ENCODE measurements at regions not wholly inside any gene's neighbourhood (a gene's known extent, or its start where the extent isn't known, plus 50 kb on each side); places are given as distances from the start of the nearest gene placed in this dataset.

DNA sequence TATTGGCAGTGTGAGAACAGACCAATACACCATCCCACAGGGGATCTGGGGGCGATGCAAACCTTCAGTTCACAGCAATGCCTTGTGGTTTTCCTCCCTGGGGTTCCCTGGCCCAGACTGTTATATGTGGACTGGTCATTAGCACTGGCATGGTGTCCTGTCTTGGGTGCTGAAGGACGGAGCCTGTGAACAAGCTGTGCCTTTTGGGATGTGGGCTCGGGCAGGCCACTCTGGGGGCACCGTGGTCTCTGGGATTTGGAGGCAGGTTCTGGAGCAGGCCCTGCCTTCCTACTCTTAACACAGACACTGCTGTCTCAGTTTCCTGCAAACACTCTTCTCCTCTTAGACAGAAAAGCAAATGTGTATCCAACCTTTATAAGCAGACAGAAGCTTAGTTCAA is 93.0 kb upstream of the ADRA2C start:
- no peaks in the 10 kb centered on the region for H3K36me3 ChIP-seq (ENCODE audit: low read length)
- no peak overlapping the region for H3K4me2 ChIP-seq (ENCODE audit: low read depth, low read length, poor library complexity, severe bottlenecking)
- no peak overlapping the region for H2AFZ ChIP-seq (ENCODE audit: low read depth, low read length, severe bottlenecking)
- H3F3A ChIP-seq (ENCODE audit: insufficient read depth), result no peaks in the 10 kb centered on the region
- H3K9ac ChIP-seq (ENCODE audit: low read length), result no peak overlapping the region
- H4K20me1 ChIP-seq (ENCODE audit: low read depth, low read length), result no peaks in the 10 kb centered on the region
- H3K9me3 ChIP-seq (ENCODE audit: insufficient read depth, low read length), result no peaks in the 10 kb centered on the region; the same call in 1 of the 2 replicates
- H3K9me2 ChIP-seq (replicated peaks; ENCODE audit: insufficient read depth, low read length), result no peaks in the 10 kb centered on the region
- H3K79me2 ChIP-seq (ENCODE audit: insufficient read depth, low read length), result no peaks in the 10 kb centered on the region
- H3K27ac ChIP-seq (ENCODE audit: low read depth, low read length), result no peak overlapping the region
- TF ChIP-seq, protein P1, sequence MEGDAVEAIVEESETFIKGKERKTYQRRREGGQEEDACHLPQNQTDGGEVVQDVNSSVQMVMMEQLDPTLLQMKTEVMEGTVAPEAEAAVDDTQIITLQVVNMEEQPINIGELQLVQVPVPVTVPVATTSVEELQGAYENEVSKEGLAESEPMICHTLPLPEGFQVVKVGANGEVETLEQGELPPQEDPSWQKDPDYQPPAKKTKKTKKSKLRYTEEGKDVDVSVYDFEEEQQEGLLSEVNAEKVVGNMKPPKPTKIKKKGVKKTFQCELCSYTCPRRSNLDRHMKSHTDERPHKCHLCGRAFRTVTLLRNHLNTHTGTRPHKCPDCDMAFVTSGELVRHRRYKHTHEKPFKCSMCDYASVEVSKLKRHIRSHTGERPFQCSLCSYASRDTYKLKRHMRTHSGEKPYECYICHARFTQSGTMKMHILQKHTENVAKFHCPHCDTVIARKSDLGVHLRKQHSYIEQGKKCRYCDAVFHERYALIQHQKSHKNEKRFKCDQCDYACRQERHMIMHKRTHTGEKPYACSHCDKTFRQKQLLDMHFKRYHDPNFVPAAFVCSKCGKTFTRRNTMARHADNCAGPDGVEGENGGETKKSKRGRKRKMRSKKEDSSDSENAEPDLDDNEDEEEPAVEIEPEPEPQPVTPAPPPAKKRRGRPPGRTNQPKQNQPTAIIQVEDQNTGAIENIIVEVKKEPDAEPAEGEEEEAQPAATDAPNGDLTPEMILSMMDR (IDR thresholded peaks at IDR 0.05; ENCODE audit: insufficient read depth, low read length, poor library complexity, severe bottlenecking), result no peak
- TF ChIP-seq EZH2phosphoT487 (conservative IDR thresholded peaks at IDR 0.05; ENCODE audit: low read length), result no peak
- no peak overlapping the region for H3K4me3 ChIP-seq (ENCODE audit: insufficient read depth, low read length, poor library complexity, severe bottlenecking)
- H3K27me3 ChIP-seq (ENCODE audit: low read length), result no peaks in the 10 kb centered on the region; the same call in 1 of the 2 replicates

DNA sequence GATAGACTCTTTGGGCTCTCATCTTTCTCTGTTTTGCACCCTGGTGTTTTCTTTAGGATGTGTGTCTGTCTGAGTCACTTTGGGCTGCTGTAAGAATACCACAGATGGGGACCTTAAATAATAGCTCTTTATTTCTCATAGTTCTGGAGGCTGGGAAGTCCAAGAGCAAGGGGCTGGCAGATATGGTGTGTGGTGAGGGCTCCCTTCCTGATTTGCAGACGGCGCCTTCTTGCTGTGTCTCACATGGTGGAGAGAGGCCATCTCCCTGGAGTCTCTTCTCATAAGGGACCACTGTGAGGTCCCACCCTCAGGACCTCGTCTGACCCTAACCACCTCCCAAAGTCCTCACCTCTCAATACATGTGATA is 93.7 kb upstream of the ADRA2C start:
- H3K27ac ChIP-seq (ENCODE audit: low read depth, low read length), result no peak overlapping the region
- H3K36me3 ChIP-seq (ENCODE audit: low read length), result no peaks in the 10 kb centered on the region
- H3K27me3 ChIP-seq (ENCODE audit: low read length), result no peaks in the 10 kb centered on the region; the same call in 1 of the 2 replicates
- H3K9me2 ChIP-seq (replicated peaks; ENCODE audit: insufficient read depth, low read length), result no peaks in the 10 kb centered on the region
- H2AFZ ChIP-seq (ENCODE audit: low read depth, low read length, severe bottlenecking), result no peak overlapping the region
- H3K4me2 ChIP-seq (ENCODE audit: low read depth, low read length, poor library complexity, severe bottlenecking), result no peak overlapping the region
- H3K79me2 ChIP-seq (ENCODE audit: insufficient read depth, low read length), result no peaks in the 10 kb centered on the region
- H3F3A ChIP-seq (ENCODE audit: insufficient read depth), result no peaks in the 10 kb centered on the region
- no peak overlapping the region for H3K4me3 ChIP-seq (ENCODE audit: insufficient read depth, low read length, poor library complexity, severe bottlenecking)
- no peak for TF ChIP-seq EZH2phosphoT487 (conservative IDR thresholded peaks at IDR 0.05; ENCODE audit: low read length)
- TF ChIP-seq, protein P1 (IDR thresholded peaks at IDR 0.05; ENCODE audit: insufficient read depth, low read length, poor library complexity, severe bottlenecking), result no peak
- no peak overlapping the region for H3K9ac ChIP-seq (ENCODE audit: low read length)
- no peaks in the 10 kb centered on the region; the same call in 1 of the 2 replicates for H3K9me3 ChIP-seq (ENCODE audit: insufficient read depth, low read length)
- H4K20me1 ChIP-seq (ENCODE audit: low read depth, low read length), result no peaks in the 10 kb centered on the region

DNA sequence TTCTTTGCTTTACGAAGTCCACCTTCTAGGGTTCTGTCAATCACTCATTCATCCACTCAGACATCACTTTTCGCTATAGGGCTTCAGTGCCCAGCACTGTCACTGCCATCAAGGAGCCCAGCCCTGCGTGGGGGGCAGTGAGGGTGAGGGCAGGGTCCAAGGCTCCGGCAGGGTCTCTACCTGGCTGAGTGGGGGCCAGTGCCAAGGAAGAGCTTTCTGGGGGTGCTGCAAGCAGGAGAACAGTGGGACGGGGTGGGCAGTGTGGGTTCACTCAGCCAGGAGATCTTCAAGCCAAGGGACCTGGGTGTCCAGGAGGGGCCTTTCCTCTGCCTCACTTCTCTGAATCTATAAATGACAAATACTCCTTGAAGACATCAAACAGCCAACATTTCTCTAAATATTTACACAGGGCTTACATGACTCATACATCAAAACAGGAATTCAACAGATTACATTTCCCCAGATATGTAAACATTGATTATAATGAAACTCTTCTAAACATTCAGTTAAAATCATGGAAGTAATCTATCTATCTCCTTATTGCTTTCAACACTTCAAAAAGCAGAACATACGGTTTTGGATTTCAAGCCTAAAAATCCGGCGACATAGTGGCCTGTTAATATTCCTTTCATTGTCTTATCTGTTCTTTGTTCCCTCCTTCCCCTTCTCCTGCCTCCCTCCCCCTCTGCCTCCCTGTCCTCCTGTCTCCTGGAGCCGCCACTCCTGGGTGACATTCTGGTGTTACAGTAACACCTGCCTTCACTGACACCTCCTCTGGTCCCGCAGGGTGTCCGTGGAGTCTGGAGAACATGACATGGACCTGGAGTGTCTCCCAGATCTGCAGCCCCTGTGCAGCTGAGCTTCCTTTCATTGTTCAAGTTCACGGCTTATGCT is 94.4 kb upstream of the ADRA2C start:
- Histone ChIP-seq H3K9me3 (ENCODE audit: insufficient read depth, low read length) (no peaks in the 10 kb centered on the region; the same call in 1 of the 2 replicates), H3K9me2 (replicated peaks; ENCODE audit: insufficient read depth, low read length) (no peaks in the 10 kb centered on the region), H3K27ac (ENCODE audit: low read depth, low read length) (no peak overlapping the region), H3F3A (ENCODE audit: insufficient read depth) (no peaks in the 10 kb centered on the region), H3K79me2 (ENCODE audit: insufficient read depth, low read length) (no peaks in the 10 kb centered on the region), H4K20me1 (ENCODE audit: low read depth, low read length) (no peaks in the 10 kb centered on the region), H3K36me3 (ENCODE audit: low read length) (no peaks in the 10 kb centered on the region), H3K9ac (ENCODE audit: low read length) (no peak overlapping the region), H3K27me3 (ENCODE audit: low read length) (no peaks in the 10 kb centered on the region; the same call in 1 of the 2 replicates), H2AFZ (ENCODE audit: low read depth, low read length, severe bottlenecking) (no peak overlapping the region), H3K4me3 (ENCODE audit: insufficient read depth, low read length, poor library complexity, severe bottlenecking) (no peak overlapping the region), H3K4me2 (ENCODE audit: low read depth, low read length, poor library complexity, severe bottlenecking) (no peak overlapping the region)
- TF ChIP-seq, protein P1 (IDR thresholded peaks at IDR 0.05; ENCODE audit: insufficient read depth, low read length, poor library complexity, severe bottlenecking), result no peak
- TF ChIP-seq EZH2phosphoT487 (conservative IDR thresholded peaks at IDR 0.05; ENCODE audit: low read length), result no peak

Data from SU-DHL-6 (cell line).